ENCODE measurements at regions not wholly inside any gene's neighbourhood (a gene's known extent, or its start where the extent isn't known, plus 50 kb on each side); places are given as distances from the start of the nearest gene placed in this dataset.

GRCh38 chr2:56008661-56009431 lies 85.3 kb upstream of the EFEMP1 start:
- TF ChIP-seq, protein P1, sequence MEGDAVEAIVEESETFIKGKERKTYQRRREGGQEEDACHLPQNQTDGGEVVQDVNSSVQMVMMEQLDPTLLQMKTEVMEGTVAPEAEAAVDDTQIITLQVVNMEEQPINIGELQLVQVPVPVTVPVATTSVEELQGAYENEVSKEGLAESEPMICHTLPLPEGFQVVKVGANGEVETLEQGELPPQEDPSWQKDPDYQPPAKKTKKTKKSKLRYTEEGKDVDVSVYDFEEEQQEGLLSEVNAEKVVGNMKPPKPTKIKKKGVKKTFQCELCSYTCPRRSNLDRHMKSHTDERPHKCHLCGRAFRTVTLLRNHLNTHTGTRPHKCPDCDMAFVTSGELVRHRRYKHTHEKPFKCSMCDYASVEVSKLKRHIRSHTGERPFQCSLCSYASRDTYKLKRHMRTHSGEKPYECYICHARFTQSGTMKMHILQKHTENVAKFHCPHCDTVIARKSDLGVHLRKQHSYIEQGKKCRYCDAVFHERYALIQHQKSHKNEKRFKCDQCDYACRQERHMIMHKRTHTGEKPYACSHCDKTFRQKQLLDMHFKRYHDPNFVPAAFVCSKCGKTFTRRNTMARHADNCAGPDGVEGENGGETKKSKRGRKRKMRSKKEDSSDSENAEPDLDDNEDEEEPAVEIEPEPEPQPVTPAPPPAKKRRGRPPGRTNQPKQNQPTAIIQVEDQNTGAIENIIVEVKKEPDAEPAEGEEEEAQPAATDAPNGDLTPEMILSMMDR (IDR thresholded peaks at IDR 0.05), result no peak
- TF ChIP-seq ZFX (IDR thresholded peaks at IDR 0.05; ENCODE audit: borderline replicate concordance), result no peak
